Smooth muscle cell (in vitro differentiated cells): ENCODE measurements at regions not wholly inside any gene's neighbourhood (a gene's known extent, or its start where the extent isn't known, plus 50 kb on each side); places are given as distances from the start of the nearest gene placed in this dataset.
"Not testable (repeated sequence)": the region's sequence is repeated elsewhere in the genome, so short reads cannot be mapped to it uniquely, and the experiment has no call there.

Experiments
- DNase-seq: peaks from one replicate; lab custom pipeline; 2025; ENCODE audit not compliant: unreplicated experiment; lab: John Stamatoyannopoulos, UW
- H2AFZ ChIP-seq: fragments of 200-600 bp; sonication (generic); 2 replicates; pipeline ENCODE4 v1.6.0; 2016; ENCODE audit warnings: antibody characterized with exemption, low read depth, mild to moderate bottlenecking
- H3F3A ChIP-seq: fragments of 200-600 bp; sonication (generic); 2 replicates; pipeline ENCODE4 v1.6.0; 2017; ENCODE audit warnings: antibody characterized with exemption, low read depth
- H3K27ac ChIP-seq: fragments of 200-600 bp; sonication (generic); 2 replicates; pipeline ENCODE4 v1.5.1; 2016; ENCODE audit warnings: low read depth, mild to moderate bottlenecking
- H3K27me3 ChIP-seq: fragments of 200-600 bp; sonication (generic); 2 replicates; pipeline ENCODE4 v1.6.1; 2016; ENCODE audit warnings: low read depth, mild to moderate bottlenecking
- H3K36me3 ChIP-seq: fragments of 200-600 bp; sonication (generic); 2 replicates; pipeline ENCODE4 v1.5.1; 2016; ENCODE audit warnings: low read depth
- H3K4me1 ChIP-seq: fragments of 200-600 bp; sonication (generic); 2 replicates; pipeline ENCODE4 v1.5.1; 2016; ENCODE audit warnings: low read depth
- H3K4me2 ChIP-seq: fragments of 200-600 bp; sonication (generic); 2 replicates; pipeline ENCODE4 v1.6.0; 2016; ENCODE audit warnings: mild to moderate bottlenecking
- H3K4me3 ChIP-seq: fragments of 200-600 bp; sonication (generic); 2 replicates; pipeline ENCODE4 v1.5.1; 2016; ENCODE audit warnings: mild to moderate bottlenecking
- H3K79me2 ChIP-seq: fragments of 200-600 bp; sonication (generic); 2 replicates; pipeline ENCODE4 v1.6.0; 2016; ENCODE audit warnings: low read depth, mild to moderate bottlenecking
- H3K9ac ChIP-seq: fragments of 200-600 bp; sonication (generic); 2 replicates; pipeline ENCODE4 v1.6.0; 2016; ENCODE audit warnings: low read depth
- H3K9me3 ChIP-seq: fragments of 200-600 bp; sonication (generic); replicated peaks from 2 replicates; pipeline ENCODE4 v1.5.1; 2016; ENCODE audit warnings: low read depth
- H4K20me1 ChIP-seq: fragments of 200-600 bp; sonication (generic); 2 replicates; pipeline ENCODE4 v1.6.0; 2016; ENCODE audit warnings: low read depth
- whole genome bisulfite sequencing: methylation state at CpG from one replicate; pipeline ENCODE4 v1.1.7; 2016; ENCODE audit warnings: low lambda C conversion rate; 5-methylcytosine and 5-hydroxymethylcytosine counted together
- TF ChIP-seq, protein P1 (sequence below): fragments of 200-600 bp; sonication (generic); IDR thresholded peaks from 2 replicates; pipeline ENCODE4 v1.5.1; 2017; ENCODE audit warnings: borderline replicate concordance, mild to moderate bottlenecking, antibody characterized with exemption; ENCODE audit not compliant: insufficient read depth, poor library complexity, severe bottlenecking

DNA sequence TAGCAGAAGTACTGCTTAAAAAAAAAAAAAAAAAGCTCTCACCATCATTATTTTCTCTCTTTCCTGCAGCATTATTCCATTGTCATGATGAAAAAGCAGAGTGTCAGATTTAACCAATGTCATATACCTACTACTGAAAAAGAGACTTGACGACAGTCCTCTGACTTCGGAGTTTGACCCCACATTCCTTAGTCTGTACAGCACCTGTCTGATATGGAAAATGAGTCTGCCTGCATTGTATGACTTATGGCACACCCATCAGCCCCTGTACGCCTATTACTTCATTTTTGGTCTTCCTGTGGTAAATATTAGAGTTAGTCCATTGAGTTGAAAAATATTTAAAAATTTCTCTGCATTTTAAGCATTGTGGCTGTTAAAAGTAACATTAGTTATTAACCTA lies 54.5 kb upstream of the NOX4 start:
- WGBS = 75% methylated on average over 3 of the region's 3 CpGs
- DNase-seq = no peak
- Histone ChIP-seq H3K27me3 (no peaks in the 10 kb centered on the region), H3K27ac (peak overlapping the region; percentile 23), H3K9me3 (no peaks in the 10 kb centered on the region), H2AFZ (no peak overlapping the region), H4K20me1 (no peaks in the 10 kb centered on the region), H3K79me2 (no peaks in the 10 kb centered on the region), H3K36me3 (no peaks in the 10 kb centered on the region), H3K4me2 (no peak overlapping the region), H3K4me3 (no peak overlapping the region), H3K4me1 (no peaks in the 10 kb centered on the region), H3K9ac (no peak overlapping the region), H3F3A (no peaks in the 10 kb centered on the region)
- TF ChIP-seq, protein P1, sequence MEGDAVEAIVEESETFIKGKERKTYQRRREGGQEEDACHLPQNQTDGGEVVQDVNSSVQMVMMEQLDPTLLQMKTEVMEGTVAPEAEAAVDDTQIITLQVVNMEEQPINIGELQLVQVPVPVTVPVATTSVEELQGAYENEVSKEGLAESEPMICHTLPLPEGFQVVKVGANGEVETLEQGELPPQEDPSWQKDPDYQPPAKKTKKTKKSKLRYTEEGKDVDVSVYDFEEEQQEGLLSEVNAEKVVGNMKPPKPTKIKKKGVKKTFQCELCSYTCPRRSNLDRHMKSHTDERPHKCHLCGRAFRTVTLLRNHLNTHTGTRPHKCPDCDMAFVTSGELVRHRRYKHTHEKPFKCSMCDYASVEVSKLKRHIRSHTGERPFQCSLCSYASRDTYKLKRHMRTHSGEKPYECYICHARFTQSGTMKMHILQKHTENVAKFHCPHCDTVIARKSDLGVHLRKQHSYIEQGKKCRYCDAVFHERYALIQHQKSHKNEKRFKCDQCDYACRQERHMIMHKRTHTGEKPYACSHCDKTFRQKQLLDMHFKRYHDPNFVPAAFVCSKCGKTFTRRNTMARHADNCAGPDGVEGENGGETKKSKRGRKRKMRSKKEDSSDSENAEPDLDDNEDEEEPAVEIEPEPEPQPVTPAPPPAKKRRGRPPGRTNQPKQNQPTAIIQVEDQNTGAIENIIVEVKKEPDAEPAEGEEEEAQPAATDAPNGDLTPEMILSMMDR = no peak

DNA sequence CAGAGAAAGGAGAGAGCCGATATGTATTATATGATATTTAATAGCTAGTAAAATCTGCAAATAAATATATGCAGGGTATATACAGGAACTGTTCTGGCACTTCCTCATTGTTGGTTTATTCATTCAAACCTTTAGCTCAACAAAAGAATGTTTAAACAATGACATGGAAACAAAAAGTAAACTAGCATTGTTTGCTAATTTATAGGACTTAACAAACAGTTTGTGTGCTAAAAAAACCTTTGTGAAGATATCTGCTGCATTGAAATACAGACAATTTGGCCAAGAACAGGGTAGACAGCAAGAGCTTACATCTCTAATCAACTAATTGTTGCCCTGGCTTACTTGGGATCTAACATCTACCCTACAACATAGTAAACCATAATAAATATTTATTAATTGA lies 64.6 kb upstream of the NOX4 start:
- H3K27ac ChIP-seq, H3K4me2 ChIP-seq, H3K4me1 ChIP-seq, H3F3A ChIP-seq, H3K36me3 ChIP-seq, H4K20me1 ChIP-seq, H3K9ac ChIP-seq, H3K27me3 ChIP-seq, H2AFZ ChIP-seq, H3K79me2 ChIP-seq, DNase-seq, H3K9me3 ChIP-seq, H3K4me3 ChIP-seq: not testable (repeated sequence)
- WGBS = 88% methylated on average over 1 of the region's 1 CpG

DNA sequence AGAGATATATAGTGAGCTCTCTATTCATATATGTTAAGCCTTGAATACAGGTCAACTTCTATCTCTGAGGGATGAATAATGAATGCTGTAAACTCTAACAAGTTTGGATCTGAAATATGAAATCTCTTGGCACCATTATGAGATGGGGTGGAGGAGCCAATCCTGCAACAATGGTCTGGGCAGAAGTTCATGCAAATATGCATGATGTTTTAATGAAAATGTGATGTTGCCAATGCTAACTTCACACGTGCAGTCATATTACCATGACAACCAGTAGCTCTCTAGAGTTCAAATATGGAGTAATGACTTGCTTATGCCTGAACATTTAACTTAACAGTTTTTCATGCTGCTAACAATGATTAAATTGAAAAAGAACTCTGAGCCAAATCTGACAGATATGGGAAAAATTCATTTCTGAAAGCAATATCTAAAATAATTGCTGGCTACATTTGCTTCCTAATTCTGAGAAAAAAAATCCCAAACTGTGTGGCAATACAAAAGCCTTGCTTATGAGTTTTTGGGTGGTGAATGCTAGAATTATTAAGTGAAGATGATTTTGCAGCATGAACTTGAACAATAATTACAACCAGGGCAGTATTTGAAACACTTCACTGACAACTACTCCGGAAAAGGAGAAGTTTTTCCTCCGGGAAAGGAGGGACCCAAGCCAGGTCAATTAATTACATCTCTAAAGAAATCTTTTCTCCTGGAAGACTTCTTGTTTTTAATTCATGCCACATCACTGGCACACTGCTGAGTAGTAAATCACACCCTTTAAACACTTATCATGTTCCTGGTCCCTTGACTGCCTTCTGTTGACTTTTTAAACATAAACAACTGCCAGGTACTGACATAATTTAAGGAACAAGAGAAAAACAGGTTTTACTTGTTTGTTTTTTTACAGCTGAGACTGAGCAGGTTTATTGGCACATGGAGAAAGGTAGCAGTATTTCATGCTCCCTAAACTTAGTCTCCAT lies 65.8 kb upstream of the NOX4 start:
- not testable (repeated sequence) for H3K9me3 ChIP-seq, H3K4me2 ChIP-seq, H3K9ac ChIP-seq, H3K79me2 ChIP-seq, H3K36me3 ChIP-seq, DNase-seq, H2AFZ ChIP-seq, H3K4me1 ChIP-seq, H3F3A ChIP-seq, H3K4me3 ChIP-seq, H4K20me1 ChIP-seq, H3K27me3 ChIP-seq
- WGBS = 59% methylated on average over 3 of the region's 3 CpGs
- peak overlapping the region; percentile 4 for H3K27ac ChIP-seq

DNA sequence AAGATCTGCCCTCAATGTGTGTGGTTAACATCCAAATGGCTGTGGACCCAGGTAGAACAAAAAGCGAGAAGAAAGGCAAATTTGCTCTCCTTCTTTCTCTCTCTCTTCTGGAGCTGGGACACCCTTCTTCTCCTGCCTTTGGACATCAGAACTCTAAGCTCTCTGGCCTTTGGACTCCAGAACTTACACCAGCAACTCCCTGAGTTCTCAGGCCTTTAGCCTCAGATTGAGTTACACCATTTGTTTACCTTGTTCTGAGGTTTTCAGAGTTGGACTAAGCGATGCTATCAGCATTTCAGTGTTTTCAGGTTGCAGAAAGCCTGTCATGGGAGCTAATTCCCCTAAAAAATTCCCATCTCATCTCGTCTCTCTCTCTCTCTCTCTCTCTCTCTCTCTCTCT lies 69.4 kb upstream of the NOX4 start:
- H3K27me3 ChIP-seq, H3K9ac ChIP-seq, H3K9me3 ChIP-seq, DNase-seq, H3K4me1 ChIP-seq, H2AFZ ChIP-seq, H4K20me1 ChIP-seq, H3K4me3 ChIP-seq, H3F3A ChIP-seq, H3K36me3 ChIP-seq, H3K79me2 ChIP-seq, H3K4me2 ChIP-seq, H3K27ac ChIP-seq: not testable (repeated sequence)
- 89% methylated on average over 2 of the region's 3 CpGs for WGBS

DNA sequence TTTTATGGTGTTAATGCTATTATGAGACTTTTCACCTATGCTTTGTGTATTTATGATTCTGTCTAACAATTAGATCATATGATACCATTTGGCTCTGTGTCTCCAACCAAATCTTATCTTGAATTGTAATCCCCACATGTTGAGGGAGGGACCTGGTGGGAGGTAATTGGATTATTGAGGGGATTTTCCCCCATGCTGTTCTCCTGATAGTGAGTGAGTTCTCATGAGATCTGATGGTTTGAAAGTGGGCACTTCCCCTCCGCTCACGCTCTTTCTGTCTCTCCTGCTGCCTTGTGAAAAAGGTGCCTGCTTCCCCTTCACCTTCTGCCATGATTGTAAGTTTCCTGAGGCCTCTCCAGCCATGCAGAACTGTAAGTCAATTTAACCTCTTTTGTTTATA lies 71.6 kb upstream of the NOX4 start:
- H3K4me2 ChIP-seq, H3F3A ChIP-seq, H4K20me1 ChIP-seq, H3K9ac ChIP-seq, H3K9me3 ChIP-seq, DNase-seq, H3K27me3 ChIP-seq, H2AFZ ChIP-seq, H3K79me2 ChIP-seq, H3K4me3 ChIP-seq, H3K27ac ChIP-seq, H3K36me3 ChIP-seq, H3K4me1 ChIP-seq: not testable (repeated sequence)
- 82% methylated on average over 2 of the region's 2 CpGs for WGBS
